KMS-11 (cell line): ENCODE measurements at regions not wholly inside any gene's neighbourhood (a gene's known extent, or its start where the extent isn't known, plus 50 kb on each side); places are given as distances from the start of the nearest gene placed in this dataset.

ENCODE experiments used
- H2AFZ ChIP-seq: fragments of 200-600 bp; sonication (generic); 2 replicates; pipeline ENCODE4 v1.6.1; 2016; ENCODE audit warnings: antibody characterized with exemption, mixed run types, low read depth
- H3K27ac ChIP-seq: fragments of 200-600 bp; sonication (generic); 2 replicates; pipeline ENCODE4 v1.6.1; 2016; ENCODE audit warnings: mild to moderate bottlenecking, mixed run types
- H3K27me3 ChIP-seq: fragments of 200-600 bp; sonication (generic); 2 replicates; pipeline ENCODE4 v1.6.1; 2017; ENCODE audit warnings: mild to moderate bottlenecking, low read depth, mixed run types, moderate library complexity; ENCODE audit not compliant: insufficient read depth
- H3K36me3 ChIP-seq: fragments of 200-600 bp; sonication (generic); 2 replicates; pipeline ENCODE4 v1.6.1; 2017; ENCODE audit warnings: mild to moderate bottlenecking, mixed run types; ENCODE audit not compliant: insufficient read depth
- H3K4me1 ChIP-seq: fragments of 200-600 bp; sonication (generic); 2 replicates; pipeline ENCODE4 v1.6.1; 2016; ENCODE audit warnings: mild to moderate bottlenecking, low read depth, mixed run types; ENCODE audit not compliant: poor library complexity, severe bottlenecking
- H3K4me2 ChIP-seq: fragments of 200-600 bp; sonication (generic); 2 replicates; pipeline ENCODE4 v1.7.0; 2016; ENCODE audit warnings: mild to moderate bottlenecking, mixed run types
- H3K4me3 ChIP-seq: fragments of 200-600 bp; sonication (generic); IDR thresholded peaks from 2 replicates; pipeline ENCODE4 v1.6.1; 2017; ENCODE audit warnings: low read depth, low read length, mixed read lengths; ENCODE audit not compliant: insufficient read depth
- H3K79me2 ChIP-seq: fragments of 200-600 bp; sonication (generic); 2 replicates; pipeline ENCODE4 v1.6.1; 2016; ENCODE audit warnings: low read depth, mixed run types; ENCODE audit not compliant: insufficient read depth
- H3K9ac ChIP-seq: fragments of 200-600 bp; sonication (generic); 2 replicates; pipeline ENCODE4 v1.6.1; 2016; ENCODE audit warnings: mild to moderate bottlenecking, mixed run types
- H4K20me1 ChIP-seq: fragments of 200-600 bp; sonication (generic); 2 replicates; pipeline ENCODE4 v1.6.1; 2016; ENCODE audit warnings: mild to moderate bottlenecking, mixed run types; ENCODE audit not compliant: insufficient read depth
- TF ChIP-seq, protein P1 (sequence below): fragments of 200-600 bp; sonication (generic); conservative IDR thresholded peaks from 2 replicates; pipeline ENCODE4 v1.6.1; 2017; ENCODE audit warnings: low read depth, mild to moderate bottlenecking, antibody characterized with exemption, low read length, moderate library complexity, mixed read lengths

DNA sequence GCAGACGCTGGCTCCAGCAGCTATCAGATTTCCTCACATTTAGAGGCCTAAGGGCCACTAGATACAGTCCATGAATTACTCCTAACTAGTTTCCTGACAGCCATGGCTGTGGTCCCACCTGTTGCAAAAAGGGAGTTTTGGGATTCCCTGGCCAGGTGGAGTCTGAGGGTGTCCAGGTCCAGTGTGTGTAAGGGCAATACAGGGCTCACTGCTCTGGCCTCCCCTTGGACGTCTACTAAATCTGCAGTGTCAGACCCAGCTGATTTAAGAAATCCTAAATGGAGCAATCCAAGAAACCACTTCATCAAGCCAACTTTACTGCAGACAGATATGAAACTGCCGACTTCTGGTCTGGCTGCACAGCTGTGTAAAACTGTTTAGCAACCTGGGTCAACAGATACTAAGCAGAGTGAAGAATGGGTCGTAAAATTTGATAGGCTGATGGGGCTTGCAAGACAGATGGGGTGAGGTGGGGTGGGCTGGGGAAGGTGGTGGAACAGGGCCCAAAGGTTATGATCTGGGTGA, 116.4 kb downstream of the GADD45G start:
- Histone ChIP-seq H3K79me2 (no peaks in the 10 kb centered on the region), H3K9ac (no peak overlapping the region), H2AFZ (no peak overlapping the region), H3K27me3 (no peaks in the 10 kb centered on the region), H3K36me3 (no peaks in the 10 kb centered on the region), H3K4me2 (peak overlapping the region; percentile 49), H3K27ac (peak overlapping the region; percentile 58), H4K20me1 (no peaks in the 10 kb centered on the region), H3K4me1 (peaks cover 63% of the 10 kb centered on the region), H3K4me3 (no peak overlapping the region)
- TF ChIP-seq, protein P1, sequence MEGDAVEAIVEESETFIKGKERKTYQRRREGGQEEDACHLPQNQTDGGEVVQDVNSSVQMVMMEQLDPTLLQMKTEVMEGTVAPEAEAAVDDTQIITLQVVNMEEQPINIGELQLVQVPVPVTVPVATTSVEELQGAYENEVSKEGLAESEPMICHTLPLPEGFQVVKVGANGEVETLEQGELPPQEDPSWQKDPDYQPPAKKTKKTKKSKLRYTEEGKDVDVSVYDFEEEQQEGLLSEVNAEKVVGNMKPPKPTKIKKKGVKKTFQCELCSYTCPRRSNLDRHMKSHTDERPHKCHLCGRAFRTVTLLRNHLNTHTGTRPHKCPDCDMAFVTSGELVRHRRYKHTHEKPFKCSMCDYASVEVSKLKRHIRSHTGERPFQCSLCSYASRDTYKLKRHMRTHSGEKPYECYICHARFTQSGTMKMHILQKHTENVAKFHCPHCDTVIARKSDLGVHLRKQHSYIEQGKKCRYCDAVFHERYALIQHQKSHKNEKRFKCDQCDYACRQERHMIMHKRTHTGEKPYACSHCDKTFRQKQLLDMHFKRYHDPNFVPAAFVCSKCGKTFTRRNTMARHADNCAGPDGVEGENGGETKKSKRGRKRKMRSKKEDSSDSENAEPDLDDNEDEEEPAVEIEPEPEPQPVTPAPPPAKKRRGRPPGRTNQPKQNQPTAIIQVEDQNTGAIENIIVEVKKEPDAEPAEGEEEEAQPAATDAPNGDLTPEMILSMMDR: no peak

DNA sequence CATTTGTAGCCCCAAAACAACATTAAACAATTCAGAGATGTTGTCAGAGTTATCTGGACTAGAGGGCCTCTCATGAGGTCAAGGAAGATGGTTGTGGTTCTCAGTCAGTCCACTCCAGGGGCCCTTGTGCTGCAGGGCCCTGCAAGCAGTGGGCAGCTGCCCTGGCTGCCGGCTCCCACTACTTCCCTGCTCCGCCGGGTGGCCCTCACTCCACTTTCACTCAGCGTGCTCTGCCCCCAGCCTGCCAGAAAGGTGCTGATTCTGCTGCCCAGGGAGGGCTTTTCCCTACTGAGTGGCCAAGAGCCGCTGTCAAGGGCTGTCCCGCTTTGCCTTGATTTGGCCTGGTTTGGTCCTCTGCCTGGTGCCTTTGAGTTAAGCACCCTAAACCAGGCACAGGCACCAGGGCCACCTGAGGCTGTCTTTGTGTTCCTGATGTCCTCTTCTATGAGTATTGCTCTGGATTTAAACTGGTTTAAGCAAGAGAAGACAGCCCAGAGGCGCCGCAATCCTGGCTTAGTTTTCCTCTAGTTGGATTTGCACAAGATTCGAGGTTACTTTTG, 117.2 kb downstream of the GADD45G start:
- no peaks in the 10 kb centered on the region for H3K27me3 ChIP-seq
- H4K20me1 ChIP-seq: no peaks in the 10 kb centered on the region
- H3K27ac ChIP-seq: peak overlapping the region; percentile 58
- H3K9ac ChIP-seq: no peak overlapping the region
- H3K4me2 ChIP-seq: peak overlapping the region; percentile 49; the same call in 1 of the 2 replicates
- no peak overlapping the region for H2AFZ ChIP-seq
- H3K79me2 ChIP-seq: no peaks in the 10 kb centered on the region
- H3K4me1 ChIP-seq: peaks cover 55% of the 10 kb centered on the region
- TF ChIP-seq, protein P1: no peak
- H3K36me3 ChIP-seq: no peaks in the 10 kb centered on the region
- no peak overlapping the region for H3K4me3 ChIP-seq

DNA sequence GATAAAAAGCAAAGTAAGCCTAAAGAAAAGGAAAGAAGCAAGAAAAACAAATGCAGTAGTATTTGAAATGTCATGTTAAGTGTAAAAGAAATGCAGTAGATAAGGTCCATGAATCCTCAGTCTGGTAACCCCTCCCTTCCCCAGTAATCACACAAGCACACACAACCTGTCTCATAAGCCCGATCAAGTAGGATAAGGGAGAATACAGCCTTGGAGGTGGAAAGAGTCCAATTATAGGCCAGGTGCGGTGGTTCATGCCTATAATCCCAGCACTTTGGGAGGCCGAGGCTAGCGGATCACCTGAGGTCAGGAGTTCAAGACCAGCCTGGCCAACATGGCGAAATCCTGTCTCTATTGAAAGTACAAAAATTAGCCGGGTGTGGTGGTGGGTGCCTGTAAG, 117.9 kb downstream of the GADD45G start:
- H3K4me1 ChIP-seq: peaks cover 49% of the 10 kb centered on the region
- no peaks in the 10 kb centered on the region for H3K27me3 ChIP-seq
- no peak overlapping the region for H3K27ac ChIP-seq
- TF ChIP-seq, protein P1: no peak
- no peak overlapping the region for H3K9ac ChIP-seq
- no peak overlapping the region for H3K4me3 ChIP-seq
- peak overlapping the region; percentile 49; the same call in 1 of the 2 replicates for H3K4me2 ChIP-seq
- no peaks in the 10 kb centered on the region for H3K79me2 ChIP-seq
- no peak overlapping the region for H2AFZ ChIP-seq
- H3K36me3 ChIP-seq: no peaks in the 10 kb centered on the region
- H4K20me1 ChIP-seq: no peaks in the 10 kb centered on the region

DNA sequence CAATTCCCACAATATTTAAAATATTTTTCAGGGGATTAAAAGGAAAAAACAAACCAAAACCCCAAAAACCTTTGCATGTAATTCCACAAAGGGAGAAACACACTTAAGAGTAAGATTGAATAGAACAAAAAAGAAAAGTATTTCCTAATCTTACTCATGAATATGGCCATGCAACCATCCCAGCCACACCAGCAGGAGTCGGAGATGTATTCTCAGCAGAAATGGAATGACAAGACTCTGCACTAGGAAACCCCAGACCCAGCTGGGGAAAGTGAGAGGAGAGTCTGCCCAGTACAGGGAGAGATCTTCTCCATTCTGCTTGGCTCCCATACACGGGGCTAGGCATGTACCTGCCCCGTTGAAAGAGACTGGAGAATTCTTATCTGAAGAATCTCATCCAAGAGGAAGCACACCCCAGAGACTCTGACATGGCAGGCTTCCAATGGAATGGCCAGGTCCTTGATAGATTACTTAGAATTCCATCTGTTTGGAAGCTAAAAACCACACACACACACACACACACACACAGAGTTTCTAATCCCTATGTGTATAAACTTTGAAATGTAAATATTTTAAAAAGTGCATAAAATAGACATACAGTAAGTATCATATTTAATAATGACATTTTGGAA, 118.8 kb downstream of the GADD45G start:
- no peaks in the 10 kb centered on the region for H3K36me3 ChIP-seq
- H3K9ac ChIP-seq: no peak overlapping the region
- H4K20me1 ChIP-seq: no peaks in the 10 kb centered on the region
- H2AFZ ChIP-seq: no peak overlapping the region
- H3K4me3 ChIP-seq: no peak overlapping the region
- H3K4me2 ChIP-seq: no peak overlapping the region
- TF ChIP-seq, protein P1: no peak
- no peaks in the 10 kb centered on the region for H3K79me2 ChIP-seq
- H3K4me1 ChIP-seq: peaks cover 47% of the 10 kb centered on the region
- H3K27ac ChIP-seq: no peak overlapping the region
- no peaks in the 10 kb centered on the region for H3K27me3 ChIP-seq
